ENCODE measurements at regions not wholly inside any gene's neighbourhood (a gene's known extent, or its start where the extent isn't known, plus 50 kb on each side); places are given as distances from the start of the nearest gene placed in this dataset.

DNA sequence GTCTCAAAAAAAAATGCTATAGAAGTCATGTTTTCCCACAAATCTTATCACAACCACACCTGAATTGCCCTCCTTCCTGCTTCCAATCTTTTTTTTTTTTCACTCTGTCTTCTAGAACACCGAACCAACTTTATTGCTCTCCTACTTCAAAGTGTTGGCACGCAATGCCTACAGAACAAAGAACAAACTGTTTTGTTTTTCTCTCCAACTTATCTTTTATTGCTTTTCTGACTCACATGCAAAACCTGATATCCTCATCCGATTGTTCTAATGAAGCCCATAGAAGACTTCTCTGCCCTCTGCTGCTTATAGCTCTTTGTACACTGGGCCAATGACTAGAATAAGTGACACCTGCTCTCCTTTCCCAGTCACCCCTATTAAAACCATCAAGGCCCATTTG, 602.8 kb downstream of the EPHA4 start:
- no peaks in the 10 kb centered on the region for H3K9me3 ChIP-seq (ENCODE audit: control insufficient read depth, insufficient read depth, low read depth, low read length)
- CTCF ChIA-PET, result no interaction called here
- H3K4me1 ChIP-seq (ENCODE audit: control insufficient read depth, insufficient read depth, low read length), result no peaks in the 10 kb centered on the region
- no peak overlapping the region for H3K27ac ChIP-seq (ENCODE audit: extremely low read depth, low read depth, low read length)
- H3K36me3 ChIP-seq (ENCODE audit: control insufficient read depth in 2 of 2, insufficient read depth in 1 of 2, low read length in 2 of 2), result no peaks in the 10 kb centered on the region
- H3K4me3 ChIP-seq (ENCODE audit: low read depth, low read length), result no peak overlapping the region
- POLR2A ChIA-PET, result no interaction called here
- TF ChIP-seq ZNF350 (tag by site-specific recombination; IDR thresholded peaks at IDR 0.05) (no peak), ZNF37A (tag by site-specific recombination; IDR thresholded peaks at IDR 0.05) (no peak), ZNF571 (tag by site-specific recombination; IDR thresholded peaks at IDR 0.05) (no peak), ZNF10 (tag by site-specific recombination; IDR thresholded peaks at IDR 0.05) (no peak), ZFP41 (tag by site-specific recombination; IDR thresholded peaks at IDR 0.05; ENCODE audit: borderline replicate concordance) (no peak), KLF8 (tag by site-specific recombination; IDR thresholded peaks at IDR 0.05) (peak; percentile 66), ZNF555 (tag by site-specific recombination; conservative IDR thresholded peaks at IDR 0.05) (no peak), ZNF530 (tag by site-specific recombination; IDR thresholded peaks at IDR 0.05; ENCODE audit: low read depth) (no peak), ZNF248 (tag by site-specific recombination; IDR thresholded peaks at IDR 0.05) (no peak), GLI2 (tag by site-specific recombination; IDR thresholded peaks at IDR 0.05; ENCODE audit: borderline replicate concordance, low read depth) (no peak), ZNF621 (tag by site-specific recombination; IDR thresholded peaks at IDR 0.05) (no peak), OVOL3 (tag by site-specific recombination; IDR thresholded peaks at IDR 0.05) (0 out of 2 replicates have a peak, but pooled peaks have one; percentile 57), ZNF404 (tag by site-specific recombination; IDR thresholded peaks at IDR 0.05) (no peak), ZNF561 (tag by site-specific recombination; IDR thresholded peaks at IDR 0.05; ENCODE audit: borderline replicate concordance) (no peak), ZBTB17 (tag by site-specific recombination; IDR thresholded peaks at IDR 0.05) (peak; percentile 46; the same call in 1 of the 2 replicates), GLIS1 (tag by site-specific recombination; IDR thresholded peaks at IDR 0.05) (peak; percentile 7; the same call in 1 of the 2 replicates), ZNF600 (tag by site-specific recombination; IDR thresholded peaks at IDR 0.05) (no peak), ZNF843 (tag by site-specific recombination; IDR thresholded peaks at IDR 0.05) (peak; percentile 81; the same call in 1 of the 2 replicates), ZNF560 (tag by site-specific recombination; IDR thresholded peaks at IDR 0.05; ENCODE audit: borderline replicate concordance) (no peak), KLF1 (tag by site-specific recombination; IDR thresholded peaks at IDR 0.05) (no peak), ZNF777 (tag by site-specific recombination; IDR thresholded peaks at IDR 0.05; ENCODE audit: borderline replicate concordance) (no peak), ZNF624 (tag by site-specific recombination; IDR thresholded peaks at IDR 0.05) (no peak), ZNF184 (tag by site-specific recombination; IDR thresholded peaks at IDR 0.05) (no peak)
- TF ChIP-seq, protein P1, sequence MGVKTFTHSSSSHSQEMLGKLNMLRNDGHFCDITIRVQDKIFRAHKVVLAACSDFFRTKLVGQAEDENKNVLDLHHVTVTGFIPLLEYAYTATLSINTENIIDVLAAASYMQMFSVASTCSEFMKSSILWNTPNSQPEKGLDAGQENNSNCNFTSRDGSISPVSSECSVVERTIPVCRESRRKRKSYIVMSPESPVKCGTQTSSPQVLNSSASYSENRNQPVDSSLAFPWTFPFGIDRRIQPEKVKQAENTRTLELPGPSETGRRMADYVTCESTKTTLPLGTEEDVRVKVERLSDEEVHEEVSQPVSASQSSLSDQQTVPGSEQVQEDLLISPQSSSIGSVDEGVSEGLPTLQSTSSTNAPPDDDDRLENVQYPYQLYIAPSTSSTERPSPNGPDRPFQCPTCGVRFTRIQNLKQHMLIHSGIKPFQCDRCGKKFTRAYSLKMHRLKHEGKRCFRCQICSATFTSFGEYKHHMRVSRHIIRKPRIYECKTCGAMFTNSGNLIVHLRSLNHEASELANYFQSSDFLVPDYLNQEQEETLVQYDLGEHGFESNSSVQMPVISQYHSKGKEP (tag by site-specific recombination; IDR thresholded peaks at IDR 0.05), result no peak
- TF ChIP-seq, protein P2, sequence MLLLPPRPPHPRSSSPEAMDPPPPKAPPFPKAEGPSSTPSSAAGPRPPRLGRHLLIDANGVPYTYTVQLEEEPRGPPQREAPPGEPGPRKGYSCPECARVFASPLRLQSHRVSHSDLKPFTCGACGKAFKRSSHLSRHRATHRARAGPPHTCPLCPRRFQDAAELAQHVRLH (tag by site-specific recombination; IDR thresholded peaks at IDR 0.05), result no peak
- TF ChIP-seq, protein P3, sequence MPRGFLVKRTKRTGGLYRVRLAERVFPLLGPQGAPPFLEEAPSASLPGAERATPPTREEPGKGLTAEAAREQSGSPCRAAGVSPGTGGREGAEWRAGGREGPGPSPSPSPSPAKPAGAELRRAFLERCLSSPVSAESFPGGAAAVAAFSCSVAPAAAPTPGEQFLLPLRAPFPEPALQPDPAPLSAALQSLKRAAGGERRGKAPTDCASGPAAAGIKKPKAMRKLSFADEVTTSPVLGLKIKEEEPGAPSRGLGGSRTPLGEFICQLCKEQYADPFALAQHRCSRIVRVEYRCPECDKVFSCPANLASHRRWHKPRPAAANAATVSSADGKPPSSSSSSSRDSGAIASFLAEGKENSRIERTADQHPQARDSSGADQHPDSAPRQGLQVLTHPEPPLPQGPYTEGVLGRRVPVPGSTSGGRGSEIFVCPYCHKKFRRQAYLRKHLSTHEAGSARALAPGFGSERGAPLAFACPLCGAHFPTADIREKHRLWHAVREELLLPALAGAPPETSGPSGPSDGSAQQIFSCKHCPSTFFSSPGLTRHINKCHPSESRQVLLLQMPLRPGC (tag by site-specific recombination; IDR thresholded peaks at IDR 0.05), result no peak
- TF ChIP-seq, protein P4, sequence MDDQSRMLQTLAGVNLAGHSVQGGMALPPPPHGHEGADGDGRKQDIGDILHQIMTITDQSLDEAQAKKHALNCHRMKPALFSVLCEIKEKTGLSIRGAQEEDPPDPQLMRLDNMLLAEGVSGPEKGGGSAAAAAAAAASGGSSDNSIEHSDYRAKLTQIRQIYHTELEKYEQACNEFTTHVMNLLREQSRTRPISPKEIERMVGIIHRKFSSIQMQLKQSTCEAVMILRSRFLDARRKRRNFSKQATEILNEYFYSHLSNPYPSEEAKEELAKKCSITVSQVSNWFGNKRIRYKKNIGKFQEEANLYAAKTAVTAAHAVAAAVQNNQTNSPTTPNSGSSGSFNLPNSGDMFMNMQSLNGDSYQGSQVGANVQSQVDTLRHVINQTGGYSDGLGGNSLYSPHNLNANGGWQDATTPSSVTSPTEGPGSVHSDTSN (CRISPR knock-in tag; IDR thresholded peaks at IDR 0.05), result no peak
- TF ChIP-seq, protein P5, sequence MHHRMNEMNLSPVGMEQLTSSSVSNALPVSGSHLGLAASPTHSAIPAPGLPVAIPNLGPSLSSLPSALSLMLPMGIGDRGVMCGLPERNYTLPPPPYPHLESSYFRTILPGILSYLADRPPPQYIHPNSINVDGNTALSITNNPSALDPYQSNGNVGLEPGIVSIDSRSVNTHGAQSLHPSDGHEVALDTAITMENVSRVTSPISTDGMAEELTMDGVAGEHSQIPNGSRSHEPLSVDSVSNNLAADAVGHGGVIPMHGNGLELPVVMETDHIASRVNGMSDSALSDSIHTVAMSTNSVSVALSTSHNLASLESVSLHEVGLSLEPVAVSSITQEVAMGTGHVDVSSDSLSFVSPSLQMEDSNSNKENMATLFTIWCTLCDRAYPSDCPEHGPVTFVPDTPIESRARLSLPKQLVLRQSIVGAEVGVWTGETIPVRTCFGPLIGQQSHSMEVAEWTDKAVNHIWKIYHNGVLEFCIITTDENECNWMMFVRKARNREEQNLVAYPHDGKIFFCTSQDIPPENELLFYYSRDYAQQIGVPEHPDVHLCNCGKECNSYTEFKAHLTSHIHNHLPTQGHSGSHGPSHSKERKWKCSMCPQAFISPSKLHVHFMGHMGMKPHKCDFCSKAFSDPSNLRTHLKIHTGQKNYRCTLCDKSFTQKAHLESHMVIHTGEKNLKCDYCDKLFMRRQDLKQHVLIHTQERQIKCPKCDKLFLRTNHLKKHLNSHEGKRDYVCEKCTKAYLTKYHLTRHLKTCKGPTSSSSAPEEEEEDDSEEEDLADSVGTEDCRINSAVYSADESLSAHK (tag by site-specific recombination; IDR thresholded peaks at IDR 0.05), result 0 out of 2 replicates have a peak, but pooled peaks have one; percentile 22
- TF ChIP-seq, protein P6, sequence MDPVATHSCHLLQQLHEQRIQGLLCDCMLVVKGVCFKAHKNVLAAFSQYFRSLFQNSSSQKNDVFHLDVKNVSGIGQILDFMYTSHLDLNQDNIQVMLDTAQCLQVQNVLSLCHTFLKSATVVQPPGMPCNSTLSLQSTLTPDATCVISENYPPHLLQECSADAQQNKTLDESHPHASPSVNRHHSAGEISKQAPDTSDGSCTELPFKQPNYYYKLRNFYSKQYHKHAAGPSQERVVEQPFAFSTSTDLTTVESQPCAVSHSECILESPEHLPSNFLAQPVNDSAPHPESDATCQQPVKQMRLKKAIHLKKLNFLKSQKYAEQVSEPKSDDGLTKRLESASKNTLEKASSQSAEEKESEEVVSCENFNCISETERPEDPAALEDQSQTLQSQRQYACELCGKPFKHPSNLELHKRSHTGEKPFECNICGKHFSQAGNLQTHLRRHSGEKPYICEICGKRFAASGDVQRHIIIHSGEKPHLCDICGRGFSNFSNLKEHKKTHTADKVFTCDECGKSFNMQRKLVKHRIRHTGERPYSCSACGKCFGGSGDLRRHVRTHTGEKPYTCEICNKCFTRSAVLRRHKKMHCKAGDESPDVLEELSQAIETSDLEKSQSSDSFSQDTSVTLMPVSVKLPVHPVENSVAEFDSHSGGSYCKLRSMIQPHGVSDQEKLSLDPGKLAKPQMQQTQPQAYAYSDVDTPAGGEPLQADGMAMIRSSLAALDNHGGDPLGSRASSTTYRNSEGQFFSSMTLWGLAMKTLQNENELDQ (tag by site-specific recombination; IDR thresholded peaks at IDR 0.05; ENCODE audit: low read depth), result no peak
- TF ChIP-seq, protein P7, sequence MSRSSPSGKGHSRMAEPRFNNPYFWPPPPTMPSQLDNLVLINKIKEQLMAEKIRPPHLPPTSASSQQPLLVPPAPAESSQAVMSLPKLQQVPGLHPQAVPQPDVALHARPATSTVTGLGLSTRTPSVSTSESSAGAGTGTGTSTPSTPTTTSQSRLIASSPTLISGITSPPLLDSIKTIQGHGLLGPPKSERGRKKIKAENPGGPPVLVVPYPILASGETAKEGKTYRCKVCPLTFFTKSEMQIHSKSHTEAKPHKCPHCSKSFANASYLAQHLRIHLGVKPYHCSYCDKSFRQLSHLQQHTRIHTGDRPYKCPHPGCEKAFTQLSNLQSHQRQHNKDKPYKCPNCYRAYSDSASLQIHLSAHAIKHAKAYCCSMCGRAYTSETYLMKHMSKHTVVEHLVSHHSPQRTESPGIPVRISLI (tag by site-specific recombination; IDR thresholded peaks at IDR 0.05), result peak; percentile 89
